Upper lobe of left lung (tissue), 6 donors: ENCODE measurements at regions not wholly inside any gene's neighbourhood (a gene's known extent, or its start where the extent isn't known, plus 50 kb on each side); places are given as distances from the start of the nearest gene placed in this dataset.
"Not testable (repeated sequence)": the region's sequence is repeated elsewhere in the genome, so short reads cannot be mapped to it uniquely, and the experiment has no call there.

Experiments used
- ATAC-seq, 2 donors: fragments of 200-7000 bp; cut with Tn5 transposase; one replicate each; pipeline ENCODE4 v1.9.1; 2022; ENCODE audit warnings: mild to moderate bottlenecking in 2 of 2, moderate library complexity in 2 of 2; ENCODE audit not compliant: low FRiP score in 2 of 2
- DNase-seq, 2 donors: peaks; one replicate each; pipeline ENCODE4 v3.0.0-alpha.2; 2019 to 2020
- H3K27ac ChIP-seq, 4 donors: fragments of 200-600 bp; sonication (generic); one replicate each; pipeline ENCODE4 v1.5.1; 2016 to 2019
- H3K27me3 ChIP-seq, 4 donors: fragments of 200-600 bp; sonication (generic); one replicate each; pipeline ENCODE4 v1.5.1; 2017 to 2019
- H3K36me3 ChIP-seq, 4 donors: fragments of 200-600 bp; sonication (generic); one replicate each; pipeline ENCODE4 v1.5.1; 2016 to 2019
- H3K4me1 ChIP-seq, 4 donors: fragments of 200-600 bp; sonication (generic); one replicate each; pipeline ENCODE4 v1.5.1; 2018 to 2019
- H3K4me3 ChIP-seq, 4 donors: fragments of 200-600 bp; sonication (generic); one replicate each; pipeline ENCODE4 v1.5.1; 2017 to 2019; ENCODE audit warnings: mild to moderate bottlenecking in 2 of 4, moderate library complexity in 1 of 4
- H3K9me3 ChIP-seq, 4 donors: fragments of 200-600 bp; sonication (generic); one replicate each; pipeline ENCODE4 v1.5.1; 2018 to 2019
- CTCF ChIP-seq, 6 experiments: fragments of 450-650 bp in 4 of 6; fragments of 200-600 bp in 2 of 6; sonication (generic) in 2 of 6; IDR thresholded peaks; one replicate each; pipeline ENCODE4 v1.5.1; 2016 to 2019; ENCODE audit warnings: antibody characterized with exemption in 6 of 6
- EP300 ChIP-seq, 4 donors: sonication (generic); formaldehyde crosslinking; IDR thresholded peaks; one replicate each; pipeline ENCODE4 v1.5.1; 2017; ENCODE audit warnings: antibody characterized with exemption in 4 of 4, control low read depth in 2 of 4
- POLR2A ChIP-seq, 4 donors: fragments of 450-650 bp; IDR thresholded peaks; one replicate each; pipeline ENCODE4 v1.5.1; 2016 to 2017; ENCODE audit warnings: antibody characterized with exemption in 4 of 4, mild to moderate bottlenecking in 2 of 4
- POLR2AphosphoS5 ChIP-seq, 2 donors: sonication (generic); formaldehyde crosslinking; IDR thresholded peaks; one replicate each; pipeline ENCODE4 v1.5.1; 2017; ENCODE audit warnings: antibody characterized with exemption in 2 of 2
- WGBS, 2 donors: methylation state at CpG; one replicate each; pipeline ENCODE4 v1.1.5; 2017 to 2018; 5-methylcytosine and 5-hydroxymethylcytosine counted together
- donor health status: DM: no; HTN: no; CAD: no; lungs with moderate emphysema.
- donor health status: DM: no; HTN: yes; CAD: no; lungs with severe emphysema.

DNA sequence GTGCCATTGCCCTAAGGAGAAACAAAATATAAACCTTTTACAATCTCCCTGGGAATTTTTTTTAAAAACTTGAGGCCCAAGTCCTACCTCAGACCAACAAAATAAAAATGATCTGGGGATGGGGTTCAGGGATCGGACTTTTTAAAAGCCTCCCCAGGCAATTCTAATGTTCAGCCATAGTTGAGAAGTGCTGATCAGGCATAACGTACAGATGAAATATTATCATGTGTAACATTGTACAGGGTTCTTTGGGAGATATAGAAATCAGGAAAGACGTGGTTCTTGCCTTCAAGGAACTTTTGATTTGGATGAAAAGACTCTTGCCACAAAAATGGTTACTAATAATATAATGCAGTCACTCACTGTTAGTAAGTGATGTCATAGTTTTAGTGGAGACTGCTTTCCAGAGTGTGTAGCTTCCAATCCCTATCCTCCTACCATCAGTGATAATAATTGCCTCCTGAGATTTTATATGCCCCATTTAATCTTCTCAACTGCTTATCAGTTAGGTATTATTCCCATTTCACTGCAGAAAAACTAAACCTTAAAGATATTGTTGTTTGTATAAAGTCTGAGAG, 135.6 kb downstream of the BRMS1L start:
- Histone ChIP-seq H3K4me1 (no peaks in the 10 kb centered on the region), H3K27me3 (no peaks in the 10 kb centered on the region), H3K4me3 (no peak overlapping the region), H3K36me3 (no peaks in the 10 kb centered on the region), H3K27ac (no peak overlapping the region), H3K9me3 (no peaks in the 10 kb centered on the region)
- DNase-seq (no peak), ATAC-seq (no peak)
- TF ChIP-seq POLR2A (IDR thresholded peaks at IDR 0.05): no peak
- 81 to 85% methylated on average over 3 of the region's 3 CpGs for WGBS, 2 donors

- no peaks in the 10 kb centered on the region for H3K9me3 ChIP-seq
- H3K27me3 ChIP-seq: no peaks in the 10 kb centered on the region
- no peak for DNase-seq
- ATAC-seq: no peak
- no peaks in the 10 kb centered on the region for H3K36me3 ChIP-seq
- H3K4me3 ChIP-seq: no peak overlapping the region
- TF ChIP-seq POLR2AphosphoS5 (IDR thresholded peaks at IDR 0.05): no peak
- no peaks in the 10 kb centered on the region for H3K4me1 ChIP-seq
- no peak overlapping the region for H3K27ac ChIP-seq
Measured at GRCh38 chr14:35959835-35960234, 133.7 kb downstream of the BRMS1L start.

GRCh38 chr14:35958499-35958898, 132.4 kb downstream of the BRMS1L start:
- no peak for TF ChIP-seq EP300 (IDR thresholded peaks at IDR 0.05)
- no peak for TF ChIP-seq POLR2AphosphoS5 (IDR thresholded peaks at IDR 0.05)
- no peak for TF ChIP-seq CTCF (IDR thresholded peaks at IDR 0.05)
- no peak for TF ChIP-seq POLR2A (IDR thresholded peaks at IDR 0.05)
- Histone ChIP-seq H3K36me3 (no peaks in the 10 kb centered on the region), H3K9me3 (no peaks in the 10 kb centered on the region), H3K27ac (no peak overlapping the region), H3K27me3 (no peaks in the 10 kb centered on the region), H3K4me1 (no peaks in the 10 kb centered on the region), H3K4me3 (no peak overlapping the region)
- 85 to 88% methylated on average over 4 of the region's 4 CpGs for WGBS, 2 donors
- ATAC-seq (no peak), DNase-seq (no peak)

DNA sequence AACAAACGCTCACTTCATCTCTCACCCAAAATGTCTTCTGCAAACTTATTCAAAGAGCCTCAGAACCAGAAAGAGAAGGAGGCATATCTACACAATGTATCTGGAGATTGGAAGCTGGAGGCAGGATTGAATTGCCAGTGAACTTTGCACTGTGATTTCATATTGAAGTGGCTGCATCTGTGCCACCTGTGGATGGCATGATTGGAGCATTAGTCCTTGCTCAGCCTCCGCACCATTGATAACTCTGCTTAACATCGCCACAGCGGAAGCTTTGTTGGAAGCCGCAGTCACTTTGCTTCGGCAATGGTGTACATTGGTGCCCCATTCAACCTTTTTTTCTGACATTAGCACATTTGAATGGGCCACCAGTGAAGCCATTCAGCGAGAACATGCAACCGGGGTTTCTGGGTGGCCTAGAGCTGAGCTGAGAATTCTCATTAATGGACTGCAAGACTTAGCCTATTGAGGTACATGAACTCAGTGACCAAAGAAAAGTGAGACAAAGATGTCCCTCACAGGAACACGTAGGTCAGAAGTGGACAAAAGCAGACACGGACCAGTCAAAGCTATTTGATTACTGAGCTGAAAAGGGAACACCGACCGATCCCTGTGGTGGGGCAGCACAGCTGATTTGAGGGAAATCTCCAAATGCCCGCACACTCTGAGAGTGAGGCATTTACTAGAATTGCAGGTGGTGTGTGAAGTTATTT, 130.4 kb downstream of the BRMS1L start:
- Histone ChIP-seq H3K27ac (no peak overlapping the region), H3K4me3 (no peak overlapping the region), H3K27me3 (no peaks in the 10 kb centered on the region), H3K4me1 (no peaks in the 10 kb centered on the region), H3K9me3 (no peaks in the 10 kb centered on the region), H3K36me3 (no peaks in the 10 kb centered on the region)
- TF ChIP-seq CTCF (IDR thresholded peaks at IDR 0.05) (no peak), POLR2A (IDR thresholded peaks at IDR 0.05) (no peak), EP300 (IDR thresholded peaks at IDR 0.05) (no peak)
- ATAC-seq: no peak
- no peak for DNase-seq
- WGBS, 2 donors: 89 to 96% methylated on average over 13 of the region's 13 CpGs

DNA sequence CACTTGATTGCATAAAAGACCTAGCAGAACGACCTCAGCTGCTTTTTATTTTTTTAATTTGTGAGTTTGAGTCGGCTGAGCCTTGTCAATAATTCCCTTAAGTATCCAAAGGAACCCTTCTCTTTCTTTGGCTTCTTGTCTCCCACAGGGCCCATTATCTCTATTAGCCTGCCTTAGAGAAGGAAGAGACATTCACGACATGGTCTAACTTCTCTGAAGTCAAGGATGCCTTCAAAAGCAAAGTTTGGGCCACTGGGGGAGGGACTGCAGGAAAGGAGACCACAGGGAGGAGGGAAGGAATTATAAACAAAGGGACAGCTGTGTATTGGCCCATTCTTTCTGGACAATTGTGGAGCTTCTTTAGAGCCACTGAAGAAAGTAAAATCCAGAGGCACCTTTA, 126.4 kb downstream of the BRMS1L start:
- Histone ChIP-seq H3K27ac (no peak overlapping the region), H3K27me3 (no peaks in the 10 kb centered on the region), H3K4me1 (peaks cover 0 to 3% (median 0%) of the 10 kb centered on the region in 4 donors), H3K4me3 (no peak overlapping the region), H3K36me3 (no peaks in the 10 kb centered on the region), H3K9me3 (no peaks in the 10 kb centered on the region)
- 50% methylated on average over 3 of the region's 3 CpGs for WGBS, 2 donors
- TF ChIP-seq POLR2A (IDR thresholded peaks at IDR 0.05) (no peak), EP300 (IDR thresholded peaks at IDR 0.05) (no peak), POLR2AphosphoS5 (IDR thresholded peaks at IDR 0.05) (no peak), CTCF (IDR thresholded peaks at IDR 0.05) (no peak)
- no peak for DNase-seq
- no peak for ATAC-seq

DNA sequence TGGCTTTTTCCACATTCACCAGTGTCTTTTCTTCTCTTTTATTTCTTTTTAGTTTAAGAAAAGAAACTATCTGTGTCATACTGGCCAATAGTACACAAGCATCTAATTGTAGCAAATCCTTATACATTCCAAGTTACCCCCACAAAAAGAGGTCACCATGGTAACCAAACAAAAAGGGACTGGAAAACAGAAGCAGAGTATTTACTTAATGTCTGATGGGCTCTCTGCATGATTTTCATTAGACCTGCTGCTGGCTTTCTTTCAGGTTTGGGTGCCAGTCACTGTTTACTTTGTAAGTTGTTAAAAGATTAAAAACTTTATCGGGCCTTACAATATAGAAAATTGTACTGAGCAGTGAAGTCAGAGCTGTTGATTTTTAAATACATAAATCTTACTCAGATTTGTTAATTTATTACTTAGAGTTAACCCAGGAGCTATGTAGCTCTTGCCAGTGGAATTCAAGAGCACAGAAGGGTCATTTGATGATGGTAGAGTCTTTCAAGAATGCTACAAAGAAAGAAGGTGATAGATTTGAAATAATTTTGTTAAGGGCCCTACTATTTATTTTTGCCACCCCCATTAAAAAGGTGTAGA, 123.9 kb downstream of the BRMS1L start:
- no peak for DNase-seq
- Histone ChIP-seq H3K4me1 (peaks cover 0 to 3% (median 0%) of the 10 kb centered on the region in 4 donors), H3K4me3 (no peak overlapping the region), H3K9me3 (no peaks in the 10 kb centered on the region), H3K27ac (no peak overlapping the region), H3K27me3 (no peaks in the 10 kb centered on the region), H3K36me3 (no peaks in the 10 kb centered on the region)
- ATAC-seq: peak in 1 of 2 donors; percentile 17
- 45 to 49% methylated on average over 1 of the region's 1 CpG for WGBS, 2 donors
- TF ChIP-seq EP300 (IDR thresholded peaks at IDR 0.05) (no peak), POLR2AphosphoS5 (IDR thresholded peaks at IDR 0.05) (no peak), CTCF (IDR thresholded peaks at IDR 0.05) (no peak), POLR2A (IDR thresholded peaks at IDR 0.05) (no peak)

DNA sequence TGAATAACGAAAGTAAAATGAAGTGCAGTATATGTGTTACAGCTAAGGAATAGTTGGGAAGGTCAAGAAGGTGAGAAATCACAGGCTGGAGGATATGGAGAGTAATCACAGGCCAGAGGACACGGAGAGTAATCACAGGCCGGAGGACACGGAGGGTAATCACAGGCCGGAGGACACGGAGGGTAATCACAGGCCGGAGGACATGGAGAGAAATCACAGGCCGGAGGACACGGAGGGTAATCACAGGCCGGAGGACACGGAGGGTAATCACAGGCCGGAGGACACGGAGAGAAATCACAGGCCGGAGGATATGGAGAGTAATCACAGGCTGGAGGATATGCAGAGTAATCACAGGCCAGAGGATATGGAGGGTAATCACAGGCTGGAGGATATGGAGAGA, 121.8 kb downstream of the BRMS1L start:
- DNase-seq: peak in 1 of 2 donors; percentile 22
- not testable (repeated sequence) for ATAC-seq, H3K4me1 ChIP-seq, H3K4me3 ChIP-seq, H3K36me3 ChIP-seq, H3K27ac ChIP-seq, H3K27me3 ChIP-seq, H3K9me3 ChIP-seq
- WGBS, 2 donors: 78 to 85% methylated on average over 13 to 14 of the region's 14 CpGs
